Coronary artery (tissue), 2 donors: ENCODE measurements at regions not wholly inside any gene's neighbourhood (a gene's known extent, or its start where the extent isn't known, plus 50 kb on each side); places are given as distances from the start of the nearest gene placed in this dataset.

Experiments
- DNase-seq: peaks from one replicate; pipeline ENCODE4 v3.0.0-alpha.2; 2017; ENCODE audit warnings: low spot score
- H3K27ac ChIP-seq, 2 donors: fragments of 200-600 bp; sonication (generic); one replicate each; pipeline ENCODE4 v1.5.1; 2016 to 2019
- H3K4me3 ChIP-seq: fragments of 200-600 bp; sonication (generic); 2 replicates; pipeline ENCODE4 v1.5.1; 2016; ENCODE audit warnings: mild to moderate bottlenecking, moderate library complexity
- TF ChIP-seq, protein P1 (sequence below): fragments of 200-600 bp; sonication (generic); IDR thresholded peaks from one replicate; pipeline ENCODE4 v1.5.1; 2019; ENCODE audit warnings: antibody characterized with exemption

DNA sequence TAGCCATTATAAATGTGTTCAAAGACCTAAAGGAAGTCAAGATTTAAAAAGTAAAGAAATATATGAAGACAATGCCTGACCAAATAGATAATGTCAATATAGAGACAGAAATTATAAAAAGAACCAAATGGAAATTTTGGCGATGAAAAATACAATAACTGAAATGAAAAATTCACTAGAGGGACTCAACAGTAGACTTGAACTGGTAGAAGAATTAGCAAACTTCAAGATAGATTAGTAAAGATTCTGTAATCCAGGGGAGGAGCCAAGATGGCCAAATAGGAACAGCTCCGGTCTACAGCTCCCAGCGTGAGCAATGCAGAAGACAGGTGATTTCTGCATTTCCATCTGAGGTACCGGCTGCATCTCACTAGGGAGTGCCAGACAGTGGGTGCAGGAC is 433.2 kb downstream of the HINT1 start:
- no peak overlapping the region for H3K27ac ChIP-seq
- H3K4me3 ChIP-seq: no peak overlapping the region
- TF ChIP-seq, protein P1, sequence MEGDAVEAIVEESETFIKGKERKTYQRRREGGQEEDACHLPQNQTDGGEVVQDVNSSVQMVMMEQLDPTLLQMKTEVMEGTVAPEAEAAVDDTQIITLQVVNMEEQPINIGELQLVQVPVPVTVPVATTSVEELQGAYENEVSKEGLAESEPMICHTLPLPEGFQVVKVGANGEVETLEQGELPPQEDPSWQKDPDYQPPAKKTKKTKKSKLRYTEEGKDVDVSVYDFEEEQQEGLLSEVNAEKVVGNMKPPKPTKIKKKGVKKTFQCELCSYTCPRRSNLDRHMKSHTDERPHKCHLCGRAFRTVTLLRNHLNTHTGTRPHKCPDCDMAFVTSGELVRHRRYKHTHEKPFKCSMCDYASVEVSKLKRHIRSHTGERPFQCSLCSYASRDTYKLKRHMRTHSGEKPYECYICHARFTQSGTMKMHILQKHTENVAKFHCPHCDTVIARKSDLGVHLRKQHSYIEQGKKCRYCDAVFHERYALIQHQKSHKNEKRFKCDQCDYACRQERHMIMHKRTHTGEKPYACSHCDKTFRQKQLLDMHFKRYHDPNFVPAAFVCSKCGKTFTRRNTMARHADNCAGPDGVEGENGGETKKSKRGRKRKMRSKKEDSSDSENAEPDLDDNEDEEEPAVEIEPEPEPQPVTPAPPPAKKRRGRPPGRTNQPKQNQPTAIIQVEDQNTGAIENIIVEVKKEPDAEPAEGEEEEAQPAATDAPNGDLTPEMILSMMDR: no peak
- no peak for DNase-seq

GRCh38 chr5:130729541-130729940 is 435.5 kb downstream of the HINT1 start:
- H3K27ac ChIP-seq: no peak overlapping the region
- no peak overlapping the region for H3K4me3 ChIP-seq
- no peak for DNase-seq
- TF ChIP-seq, protein P1: no peak

GRCh38 chr5:130727830-130728229 is 437.2 kb downstream of the HINT1 start:
- H3K4me3 ChIP-seq: no peak overlapping the region
- DNase-seq: no peak
- TF ChIP-seq, protein P1: no peak
- H3K27ac ChIP-seq: no peak overlapping the region

DNA sequence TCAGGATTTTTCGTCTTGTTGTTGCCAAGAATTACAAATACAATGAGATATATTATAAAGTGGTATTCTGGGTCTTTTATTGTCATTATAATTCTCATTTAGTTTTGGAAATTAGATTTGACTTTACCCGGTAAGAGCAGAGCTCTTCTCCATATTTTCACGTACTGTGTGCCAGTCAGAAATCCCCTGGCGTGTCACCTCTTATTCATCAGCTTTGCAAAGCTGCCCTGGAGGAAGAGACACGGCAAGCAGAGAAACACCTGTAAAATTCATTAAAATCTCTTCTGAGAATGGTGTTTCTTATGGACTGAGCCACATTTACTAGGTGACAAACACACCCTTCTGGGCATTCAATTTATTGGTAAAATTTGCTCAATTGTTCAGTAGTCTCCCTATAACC is 440.4 kb downstream of the HINT1 start:
- H3K27ac ChIP-seq: no peak overlapping the region
- H3K4me3 ChIP-seq: no peak overlapping the region
- TF ChIP-seq, protein P1: no peak
- no peak for DNase-seq

DNA sequence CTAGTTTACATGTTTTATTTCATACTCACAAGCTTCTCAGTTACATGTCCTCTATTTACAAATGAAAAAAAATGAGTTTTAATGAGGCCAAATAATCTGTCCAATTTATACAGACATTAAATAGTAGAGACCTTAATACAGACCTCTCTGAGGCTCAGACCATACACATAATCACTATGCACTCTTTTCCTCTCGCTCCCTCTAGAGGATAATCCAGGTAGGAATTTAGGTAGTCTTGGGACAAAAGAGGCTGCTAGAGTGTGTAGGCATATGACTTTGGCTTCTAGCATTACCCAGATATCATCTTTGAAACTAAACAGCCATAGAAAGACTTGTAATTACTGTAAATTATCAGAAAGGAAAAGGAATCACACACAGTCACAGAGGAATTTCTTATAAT is 444.7 kb downstream of the HINT1 start:
- no peak for DNase-seq
- no peak overlapping the region for H3K27ac ChIP-seq
- TF ChIP-seq, protein P1: peak; percentile 22
- no peak overlapping the region for H3K4me3 ChIP-seq

DNA sequence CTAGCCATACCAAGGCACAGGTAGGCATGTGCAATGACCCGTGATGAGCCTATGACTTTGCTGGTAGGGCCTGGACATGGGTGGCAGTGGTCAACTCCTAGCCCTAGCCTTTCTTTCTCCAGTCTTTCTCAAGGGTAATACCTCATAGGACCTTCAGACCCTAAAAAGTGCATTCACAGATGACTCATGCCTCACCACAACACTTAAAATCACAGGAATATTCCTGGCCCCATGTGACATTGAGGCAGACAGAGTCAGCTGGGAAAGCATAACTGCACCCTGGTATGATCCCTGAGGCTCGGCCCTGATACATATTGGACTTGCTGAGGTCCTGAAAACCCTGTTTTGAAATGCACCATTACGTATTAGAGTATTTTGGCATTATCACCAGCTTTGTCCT is 449.5 kb downstream of the HINT1 start:
- TF ChIP-seq, protein P1: no peak
- DNase-seq: no peak
- Histone ChIP-seq H3K4me3 (no peak overlapping the region), H3K27ac (no peak overlapping the region)

DNA sequence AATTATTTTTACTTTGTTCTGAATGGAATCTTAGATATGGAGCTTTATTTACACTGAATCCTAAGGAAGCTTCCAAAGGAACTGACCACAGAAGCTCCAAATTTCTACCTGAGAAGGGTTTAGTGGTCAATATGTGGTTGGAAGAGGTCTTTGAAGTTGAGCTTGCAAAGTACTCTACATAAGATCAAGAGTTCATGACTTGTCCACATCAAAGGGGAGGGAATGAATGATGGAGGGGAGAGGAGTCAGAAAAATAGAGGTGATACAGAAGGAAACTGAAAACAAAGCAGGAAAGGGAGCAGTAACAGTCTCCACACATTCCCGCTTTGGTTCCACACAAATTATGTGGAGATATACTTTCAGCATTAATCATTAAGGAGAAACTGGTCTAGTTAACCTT is 450.9 kb downstream of the HINT1 start:
- no peak overlapping the region for H3K27ac ChIP-seq
- TF ChIP-seq, protein P1: no peak
- no peak overlapping the region for H3K4me3 ChIP-seq
- no peak for DNase-seq
